NT2/D1 (cell line): ENCODE measurements at regions not wholly inside any gene's neighbourhood (a gene's known extent, or its start where the extent isn't known, plus 50 kb on each side); places are given as distances from the start of the nearest gene placed in this dataset.
A peak's percentile ranks its signal among the peaks of the same experiment; 100 is the strongest.
"Not testable (repeated sequence)": the region's sequence is repeated elsewhere in the genome, so short reads cannot be mapped to it uniquely, and the experiment has no call there.

Experiments
- DNase-seq: peaks from one replicate; pipeline ENCODE4 v3.0.0-alpha.2; 2011; ENCODE audit warnings: low read depth, low spot score
- H3K27me3 ChIP-seq: 2 replicates; pipeline ENCODE4 v1.6.0; 2011; ENCODE audit warnings: mild to moderate bottlenecking; ENCODE audit not compliant: insufficient read length, insufficient read depth
- H3K36me3 ChIP-seq: 2 replicates; pipeline ENCODE4 v1.6.1; 2011; ENCODE audit warnings: mild to moderate bottlenecking, low read length, mixed read lengths; ENCODE audit not compliant: insufficient read depth, insufficient read length
- H3K4me1 ChIP-seq: 2 replicates; pipeline ENCODE4 v1.5.1; 2011; ENCODE audit not compliant: insufficient read depth, insufficient read length
- H3K4me3 ChIP-seq: 2 replicates; pipeline ENCODE4 v1.5.1; 2011; ENCODE audit warnings: low read depth; ENCODE audit not compliant: insufficient read length
- H3K9ac ChIP-seq: 2 replicates; pipeline ENCODE4 v1.6.0; 2011; ENCODE audit warnings: low read depth; ENCODE audit not compliant: insufficient read length
- H3K9me3 ChIP-seq: 2 replicates; pipeline ENCODE4 v1.5.1; 2011; ENCODE audit warnings: mild to moderate bottlenecking, low read length; ENCODE audit not compliant: insufficient read depth

- H3K27me3 ChIP-seq, H3K4me3 ChIP-seq, H3K9ac ChIP-seq, H3K9me3 ChIP-seq, H3K4me1 ChIP-seq, DNase-seq, H3K36me3 ChIP-seq: not testable (repeated sequence)
These were observed 113.6 kb downstream of the SRGAP2 start for GRCh38 chr1:206316901-206317300.

DNA sequence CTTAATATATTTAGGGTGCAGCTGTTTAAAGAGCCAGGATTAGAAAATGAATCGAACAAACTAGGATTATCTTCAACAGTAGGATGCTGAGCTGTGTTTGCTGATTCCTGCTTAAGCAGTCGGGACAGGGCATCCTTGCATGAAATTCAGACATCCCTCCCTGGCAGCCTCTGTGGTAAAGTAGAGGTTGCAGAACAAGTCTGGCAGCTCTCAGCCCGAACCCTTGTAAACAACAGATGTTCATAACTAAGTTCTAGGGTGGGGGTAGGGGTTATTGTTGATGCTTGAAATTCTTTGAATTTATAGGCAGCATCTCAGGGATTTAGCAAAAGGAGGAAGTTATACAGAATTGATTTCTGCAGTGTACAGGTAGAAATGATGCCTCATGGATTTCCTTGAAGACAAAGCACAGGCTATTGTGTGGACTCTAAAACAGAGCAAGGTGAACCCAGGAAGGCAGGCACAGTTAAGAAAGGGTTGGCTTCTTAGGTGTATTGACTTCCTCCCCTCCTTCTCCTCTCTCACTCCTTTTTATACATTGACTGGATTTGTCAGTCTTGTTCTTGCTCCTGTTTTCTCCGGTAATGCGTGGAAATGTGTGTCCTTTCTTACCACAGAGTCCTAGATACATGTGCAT, 114.7 kb downstream of the SRGAP2 start:
- not testable (repeated sequence) for H3K36me3 ChIP-seq, H3K27me3 ChIP-seq, H3K9me3 ChIP-seq, H3K4me3 ChIP-seq, DNase-seq, H3K4me1 ChIP-seq, H3K9ac ChIP-seq

GRCh38 chr1:206320227-206320626, 116.9 kb downstream of the SRGAP2 start:
- not testable (repeated sequence) for H3K36me3 ChIP-seq, H3K9ac ChIP-seq, H3K4me3 ChIP-seq, DNase-seq, H3K9me3 ChIP-seq, H3K27me3 ChIP-seq, H3K4me1 ChIP-seq

- DNase-seq, H3K36me3 ChIP-seq, H3K4me3 ChIP-seq, H3K4me1 ChIP-seq, H3K9ac ChIP-seq, H3K27me3 ChIP-seq, H3K9me3 ChIP-seq: not testable (repeated sequence)
These were observed 123.0 kb downstream of the SRGAP2 start for GRCh38 chr1:206326159-206326939.

- H3K4me3 ChIP-seq, H3K9ac ChIP-seq, H3K27me3 ChIP-seq, H3K36me3 ChIP-seq, H3K4me1 ChIP-seq, DNase-seq, H3K9me3 ChIP-seq: not testable (repeated sequence)
These were observed 128.3 kb downstream of the SRGAP2 start for GRCh38 chr1:206331597-206331996.

DNA sequence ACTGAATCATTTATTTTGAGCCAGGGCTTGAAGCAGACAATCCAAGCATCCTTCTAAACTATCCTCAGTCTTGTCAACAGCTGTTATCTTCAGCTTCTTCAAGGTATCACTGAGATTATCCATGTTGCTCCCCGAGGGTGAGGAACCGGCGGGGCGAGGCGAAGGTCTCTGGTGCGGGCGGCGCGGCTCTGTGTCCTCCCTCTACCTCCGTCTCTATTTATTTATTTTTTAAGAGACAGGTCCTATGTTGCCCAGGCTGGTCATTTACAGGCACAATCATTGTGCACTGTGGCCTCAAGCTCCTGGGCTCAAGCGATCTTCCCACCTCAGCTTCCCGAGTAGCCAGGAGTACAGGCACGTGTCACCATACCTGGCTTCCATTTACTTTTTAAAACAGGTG, 130.0 kb downstream of the SRGAP2 start:
- H3K9me3 ChIP-seq, H3K27me3 ChIP-seq, H3K36me3 ChIP-seq, H3K9ac ChIP-seq, H3K4me3 ChIP-seq, H3K4me1 ChIP-seq, DNase-seq: not testable (repeated sequence)

DNA sequence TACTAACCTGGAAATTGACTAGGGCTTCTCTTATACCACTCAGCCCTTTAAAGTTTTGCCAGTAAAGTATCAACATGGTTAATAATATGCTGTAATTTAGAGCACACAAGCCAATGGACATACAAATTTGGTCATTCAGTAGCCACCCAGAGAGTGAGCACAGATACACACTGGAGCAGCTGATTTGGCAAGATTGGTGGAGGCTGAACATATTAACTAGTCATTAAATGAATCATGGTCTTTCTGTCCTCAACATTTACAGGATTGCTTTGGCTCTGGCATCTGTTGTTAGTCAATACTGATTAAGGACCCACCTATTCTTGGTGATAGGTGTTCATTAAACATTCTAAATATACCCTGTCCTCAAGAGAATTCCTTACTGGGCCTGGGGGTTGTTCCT, 130.6 kb downstream of the SRGAP2 start:
- H3K9ac ChIP-seq, H3K36me3 ChIP-seq, H3K4me1 ChIP-seq, H3K9me3 ChIP-seq, H3K27me3 ChIP-seq, H3K4me3 ChIP-seq, DNase-seq: not testable (repeated sequence)

DNA sequence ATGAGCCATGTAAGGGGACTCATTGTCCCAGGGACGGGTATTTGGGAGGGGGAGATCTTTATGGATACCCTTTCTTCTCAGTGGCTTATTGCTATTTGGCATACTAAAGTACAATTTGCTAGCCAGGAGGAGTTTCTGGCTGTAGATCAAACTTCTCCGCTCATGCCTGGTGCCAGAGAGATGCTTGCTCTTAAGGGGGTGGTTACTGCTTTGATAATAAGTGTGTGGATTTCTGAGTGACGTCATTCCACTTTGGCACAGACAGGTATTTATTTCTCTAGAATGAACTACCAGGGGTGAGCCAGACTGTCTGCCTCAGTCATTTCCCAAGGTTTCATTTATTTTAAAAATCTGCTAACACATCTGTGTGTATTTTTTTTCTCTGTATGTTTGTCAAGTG, 131.1 kb downstream of the SRGAP2 start:
- H3K4me1 ChIP-seq, H3K9me3 ChIP-seq, H3K4me3 ChIP-seq, DNase-seq, H3K9ac ChIP-seq, H3K36me3 ChIP-seq, H3K27me3 ChIP-seq: not testable (repeated sequence)

GRCh38 chr1:206335162-206335561, 131.8 kb downstream of the SRGAP2 start:
- not testable (repeated sequence) for H3K36me3 ChIP-seq, DNase-seq, H3K9me3 ChIP-seq, H3K4me1 ChIP-seq, H3K9ac ChIP-seq, H3K27me3 ChIP-seq, H3K4me3 ChIP-seq

DNA sequence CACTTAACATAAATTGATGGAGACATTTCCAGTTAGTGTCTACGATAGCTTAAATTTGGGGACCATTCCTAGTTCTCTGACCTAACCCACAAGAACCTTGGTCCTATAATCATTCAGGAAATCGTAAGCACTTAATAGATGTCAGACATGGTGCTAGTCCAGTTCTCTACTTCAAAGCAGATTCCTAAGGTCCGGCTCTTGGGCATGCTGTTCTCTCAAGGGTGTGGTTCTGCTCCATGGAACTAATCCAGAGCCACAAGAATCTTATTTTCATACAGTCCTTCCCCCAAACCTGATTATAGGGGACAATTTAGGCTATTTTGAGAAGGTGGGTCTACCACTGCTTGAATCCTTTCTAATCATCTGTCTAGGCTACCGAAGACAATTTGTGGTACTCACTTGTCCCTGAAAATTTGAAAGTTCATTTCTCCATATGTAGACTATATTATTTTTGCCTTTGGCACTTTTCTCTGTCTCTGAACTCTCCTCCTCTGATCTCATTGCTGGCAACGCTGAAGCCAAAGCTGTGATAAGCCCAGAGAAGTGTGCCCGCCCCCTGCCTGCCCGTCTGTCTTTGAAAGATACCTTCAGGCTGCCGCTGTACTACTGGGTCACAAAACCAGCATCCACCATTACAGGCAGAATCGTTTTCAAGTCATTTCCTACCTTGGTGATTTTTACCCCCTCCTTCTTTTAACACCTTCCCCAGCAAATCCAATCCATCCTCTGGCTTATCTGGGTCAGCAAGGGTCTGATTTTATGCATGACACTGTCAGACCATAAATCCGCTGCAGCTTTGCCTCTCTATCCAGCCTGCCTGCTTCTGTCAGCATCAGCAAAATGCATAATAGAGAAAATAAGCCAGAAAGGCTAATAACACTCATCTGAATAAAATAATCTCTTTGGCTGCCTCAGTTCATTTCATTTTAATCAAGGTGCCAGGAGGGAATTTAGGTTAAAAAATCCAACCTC, 132.8 kb downstream of the SRGAP2 start:
- not testable (repeated sequence) for H3K36me3 ChIP-seq, H3K27me3 ChIP-seq, H3K4me1 ChIP-seq, H3K9ac ChIP-seq, H3K4me3 ChIP-seq, DNase-seq, H3K9me3 ChIP-seq

DNA sequence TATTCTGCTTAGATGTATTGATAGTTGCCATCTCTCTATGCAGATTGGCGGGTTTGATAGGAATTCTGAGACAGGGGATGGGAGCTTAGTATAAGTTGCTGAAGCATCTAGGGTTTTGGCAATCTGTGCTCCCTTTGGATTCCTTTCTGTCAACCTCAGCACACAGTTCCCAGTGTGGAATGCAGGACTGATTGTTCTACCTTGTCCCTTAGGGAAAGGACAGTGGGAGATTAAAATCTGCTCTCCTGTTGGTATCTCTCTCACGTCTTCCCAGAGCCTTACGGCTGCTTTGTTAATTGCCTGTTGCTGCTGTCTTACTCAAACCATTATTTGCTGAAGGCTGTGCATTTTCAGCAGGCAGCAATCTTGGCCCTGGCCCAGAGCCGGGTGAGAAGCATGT, 133.3 kb upstream of the IKBKE start:
- H3K27me3 ChIP-seq, H3K4me3 ChIP-seq, H3K4me1 ChIP-seq, H3K36me3 ChIP-seq, H3K9me3 ChIP-seq, H3K9ac ChIP-seq: not testable (repeated sequence)
- DNase-seq = peak; percentile 16
